Keratinocyte (primary cell): ENCODE measurements at regions not wholly inside any gene's neighbourhood (a gene's known extent, or its start where the extent isn't known, plus 50 kb on each side); places are given as distances from the start of the nearest gene placed in this dataset.
A peak's percentile ranks its signal among the peaks of the same experiment; 100 is the strongest.

Experiments used
- DNase-seq: peaks from one replicate; pipeline ENCODE4 v3.0.0-alpha.2; 2011; ENCODE audit warnings: low read depth, missing footprints, low spot score
- FAIRE-seq: peaks from 2 replicates; lab custom pipeline; 2011; peaks lifted over from hg19 to GRCh38; lab: Jason Lieb, UNC
- H2AFZ ChIP-seq: 2 replicates; pipeline ENCODE4 v1.6.0; 2012; ENCODE audit warnings: low read length, control low read depth, inconsistent platforms; ENCODE audit not compliant: control insufficient read depth
- H3K27ac ChIP-seq: 2 replicates; pipeline ENCODE4 v1.5.1; 2011; ENCODE audit warnings: low read length; ENCODE audit not compliant: control insufficient read depth, insufficient read depth
- H3K27me3 ChIP-seq: 3 replicates; pipeline ENCODE4 v1.6.0; 2011; ENCODE audit warnings: low read length; ENCODE audit not compliant: control insufficient read depth, insufficient read depth; ENCODE audit errors: extremely low read depth
- H3K36me3 ChIP-seq, 2 experiments: 2 replicates in 1 of 2; 3 replicates in 1 of 2; pipeline ENCODE4 v1.5.1; 2011; ENCODE audit warnings: low read length in 2 of 2, mild to moderate bottlenecking in 1 of 2; ENCODE audit not compliant: control insufficient read depth in 2 of 2, insufficient read depth in 2 of 2; ENCODE audit errors: extremely low read depth in 1 of 2
- H3K4me1 ChIP-seq: 3 replicates; pipeline ENCODE4 v1.5.1; 2011; ENCODE audit warnings: low read length; ENCODE audit not compliant: control insufficient read depth, insufficient read depth; ENCODE audit errors: extremely low read depth
- H3K4me2 ChIP-seq: 3 replicates; pipeline ENCODE4 v1.6.0; 2011; ENCODE audit warnings: low read depth, low read length; ENCODE audit not compliant: control insufficient read depth, insufficient read depth; ENCODE audit errors: extremely low read depth
- H3K4me3 ChIP-seq, 3 experiments: fragments of 200-600 bp in 1 of 3; sonication (generic) in 1 of 3; 2 replicates in 2 of 3; 3 replicates in 1 of 3; pipeline ENCODE4 v1.5.1; 2011 to 2016; ENCODE audit warnings: low read length in 3 of 3, mild to moderate bottlenecking in 3 of 3, control low read depth in 2 of 3, inconsistent platforms in 1 of 3, low read depth in 1 of 3, mixed read lengths in 1 of 3, mixed run types in 1 of 3, moderate library complexity in 1 of 3; ENCODE audit not compliant: control insufficient read depth in 2 of 3, insufficient read depth in 2 of 3; ENCODE audit errors: extremely low read depth in 1 of 3
- H3K79me2 ChIP-seq: 2 replicates; pipeline ENCODE4 v1.6.0; 2012; ENCODE audit warnings: low read length; ENCODE audit not compliant: control insufficient read depth, insufficient read depth
- H3K9ac ChIP-seq: 3 replicates; pipeline ENCODE4 v1.6.0; 2011; ENCODE audit warnings: low read length; ENCODE audit not compliant: control insufficient read depth, insufficient read depth; ENCODE audit errors: extremely low read depth
- H3K9me1 ChIP-seq: 3 replicates; pipeline ENCODE4 v1.6.0; 2011; ENCODE audit warnings: low read length; ENCODE audit not compliant: control insufficient read depth, insufficient read depth; ENCODE audit errors: extremely low read depth
- H3K9me3 ChIP-seq: 2 replicates; pipeline ENCODE4 v1.5.1; 2012; ENCODE audit warnings: low read depth, low read length; ENCODE audit not compliant: control insufficient read depth
- H4K20me1 ChIP-seq: 3 replicates; pipeline ENCODE4 v1.6.0; 2011; ENCODE audit warnings: low read length; ENCODE audit not compliant: control insufficient read depth, insufficient read depth; ENCODE audit errors: extremely low read depth
- CTCF ChIP-seq, 3 experiments: IDR thresholded peaks in 1 of 3; conservative IDR thresholded peaks in 1 of 3; optimal IDR thresholded peaks in 1 of 3; 2 replicates in 2 of 3; 3 replicates in 1 of 3; pipeline versions ENCODE3 to v1.5.1; 2011; ENCODE audit warnings: low read length in 3 of 3, mild to moderate bottlenecking in 3 of 3, moderate library complexity in 2 of 3, control low read depth in 1 of 3, inconsistent platforms in 1 of 3; ENCODE audit not compliant: insufficient read depth in 2 of 3; ENCODE audit errors: extremely low read depth in 1 of 3
- EZH2 ChIP-seq: IDR thresholded peaks from one replicate; pipeline ENCODE4 v1.6.1; 2012; ENCODE audit warnings: inconsistent platforms, mild to moderate bottlenecking, low read length, moderate library complexity
- dilution Hi-C: fragments of 300-500 bp; cut with MboI; formaldehyde crosslinking; loops from one replicate; pipeline ENCODE4 v1.7.0; 2020; ENCODE audit warnings: low sequenced_read_pairs; ENCODE audit not compliant: extremely low pct_ligation_motif_present

- TF ChIP-seq EZH2 (no peak), CTCF (optimal IDR thresholded peaks at IDR 0.05 in 1 of 3, IDR thresholded peaks at IDR 0.05 in 1 of 3, conservative IDR thresholded peaks at IDR 0.05 in 1 of 3; ENCODE audit: extremely low read depth in 1 of 3, insufficient read depth in 2 of 3, low read length in 3 of 3) (no peak)
- H3K27ac ChIP-seq = no peak overlapping the region
- DNase-seq (no peak), FAIRE-seq (no peak)
- peaks cover 81% of the 10 kb centered on the region for H3K79me2 ChIP-seq
- peaks cover 2% of the 10 kb centered on the region for H3K9me1 ChIP-seq
- H2AFZ ChIP-seq = no peak overlapping the region
- dilution Hi-C loops = no loop called here
- H3K9ac ChIP-seq = no peak overlapping the region
- H3K4me1 ChIP-seq = peaks cover 55% of the 10 kb centered on the region
- H3K36me3 ChIP-seq = peaks cover 3 to 7% of the 10 kb centered on the region in 2 experiments
- peaks cover 16% of the 10 kb centered on the region for H4K20me1 ChIP-seq
- no peaks in the 10 kb centered on the region for H3K27me3 ChIP-seq
- no peak overlapping the region for H3K4me2 ChIP-seq
- no peak overlapping the region for H3K4me3 ChIP-seq
- H3K9me3 ChIP-seq = no peaks in the 10 kb centered on the region
These were observed 60.0 kb downstream of the NCOR2 start for GRCh38 chr12:124507188-124508109.

DNA sequence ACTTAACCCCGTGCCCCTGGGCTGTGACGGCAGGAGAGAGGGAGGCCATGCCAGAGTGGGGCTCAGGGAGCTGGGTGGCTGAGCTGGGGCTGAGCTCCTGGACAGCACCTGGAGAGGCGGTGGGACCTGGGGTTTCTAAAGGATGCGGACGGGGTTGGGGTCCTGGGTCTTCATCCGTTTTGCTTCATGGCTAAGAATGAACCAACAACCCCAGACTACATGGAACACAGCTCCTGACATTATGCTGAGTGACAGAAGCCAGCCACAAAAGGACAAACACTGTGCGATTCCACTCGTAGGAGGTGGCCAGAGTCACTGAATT lies 60.6 kb downstream of the NCOR2 start:
- no peak for TF ChIP-seq EZH2
- no peak for TF ChIP-seq CTCF (optimal IDR thresholded peaks at IDR 0.05 in 1 of 3, IDR thresholded peaks at IDR 0.05 in 1 of 3, conservative IDR thresholded peaks at IDR 0.05 in 1 of 3; ENCODE audit: extremely low read depth in 1 of 3, insufficient read depth in 2 of 3, low read length in 3 of 3)
- Histone ChIP-seq H3K4me2 (peak overlapping the region; percentile 45), H3K9me1 (peaks cover 2% of the 10 kb centered on the region), H4K20me1 (peaks cover 16% of the 10 kb centered on the region), H2AFZ (no peak overlapping the region), H3K4me3 (no peak overlapping the region), H3K4me1 (peaks cover 51% of the 10 kb centered on the region), H3K27ac (no peak overlapping the region), H3K36me3 (peaks cover 5 to 7% of the 10 kb centered on the region in 2 experiments), H3K9ac (no peak overlapping the region), H3K79me2 (peaks cover 81% of the 10 kb centered on the region), H3K27me3 (no peaks in the 10 kb centered on the region), H3K9me3 (no peaks in the 10 kb centered on the region)
- no peak for DNase-seq
- no peak for FAIRE-seq
- dilution Hi-C loops = no loop called here
